ENCODE measurements at regions not wholly inside any gene's neighbourhood (a gene's known extent, or its start where the extent isn't known, plus 50 kb on each side); places are given as distances from the start of the nearest gene placed in this dataset.
"Not testable (repeated sequence)": the region's sequence is repeated elsewhere in the genome, so short reads cannot be mapped to it uniquely, and the experiment has no call there.

GRCh38 chr18:78873926-78874500, 105.6 kb upstream of the SALL3 start:
- H3K4me3 ChIP-seq (ENCODE audit: low read depth, low read length): no peak overlapping the region
- TF ChIP-seq, protein P1, sequence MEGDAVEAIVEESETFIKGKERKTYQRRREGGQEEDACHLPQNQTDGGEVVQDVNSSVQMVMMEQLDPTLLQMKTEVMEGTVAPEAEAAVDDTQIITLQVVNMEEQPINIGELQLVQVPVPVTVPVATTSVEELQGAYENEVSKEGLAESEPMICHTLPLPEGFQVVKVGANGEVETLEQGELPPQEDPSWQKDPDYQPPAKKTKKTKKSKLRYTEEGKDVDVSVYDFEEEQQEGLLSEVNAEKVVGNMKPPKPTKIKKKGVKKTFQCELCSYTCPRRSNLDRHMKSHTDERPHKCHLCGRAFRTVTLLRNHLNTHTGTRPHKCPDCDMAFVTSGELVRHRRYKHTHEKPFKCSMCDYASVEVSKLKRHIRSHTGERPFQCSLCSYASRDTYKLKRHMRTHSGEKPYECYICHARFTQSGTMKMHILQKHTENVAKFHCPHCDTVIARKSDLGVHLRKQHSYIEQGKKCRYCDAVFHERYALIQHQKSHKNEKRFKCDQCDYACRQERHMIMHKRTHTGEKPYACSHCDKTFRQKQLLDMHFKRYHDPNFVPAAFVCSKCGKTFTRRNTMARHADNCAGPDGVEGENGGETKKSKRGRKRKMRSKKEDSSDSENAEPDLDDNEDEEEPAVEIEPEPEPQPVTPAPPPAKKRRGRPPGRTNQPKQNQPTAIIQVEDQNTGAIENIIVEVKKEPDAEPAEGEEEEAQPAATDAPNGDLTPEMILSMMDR (IDR thresholded peaks at IDR 0.05; ENCODE audit: low read depth, low read length): no peak

- H3K4me3 ChIP-seq (ENCODE audit: low read depth, low read length): no peak overlapping the region
- TF ChIP-seq, protein P1 (IDR thresholded peaks at IDR 0.05; ENCODE audit: low read depth, low read length): no peak
Observed at GRCh38 chr18:78875016-78875777, 104.4 kb upstream of the SALL3 start.

DNA sequence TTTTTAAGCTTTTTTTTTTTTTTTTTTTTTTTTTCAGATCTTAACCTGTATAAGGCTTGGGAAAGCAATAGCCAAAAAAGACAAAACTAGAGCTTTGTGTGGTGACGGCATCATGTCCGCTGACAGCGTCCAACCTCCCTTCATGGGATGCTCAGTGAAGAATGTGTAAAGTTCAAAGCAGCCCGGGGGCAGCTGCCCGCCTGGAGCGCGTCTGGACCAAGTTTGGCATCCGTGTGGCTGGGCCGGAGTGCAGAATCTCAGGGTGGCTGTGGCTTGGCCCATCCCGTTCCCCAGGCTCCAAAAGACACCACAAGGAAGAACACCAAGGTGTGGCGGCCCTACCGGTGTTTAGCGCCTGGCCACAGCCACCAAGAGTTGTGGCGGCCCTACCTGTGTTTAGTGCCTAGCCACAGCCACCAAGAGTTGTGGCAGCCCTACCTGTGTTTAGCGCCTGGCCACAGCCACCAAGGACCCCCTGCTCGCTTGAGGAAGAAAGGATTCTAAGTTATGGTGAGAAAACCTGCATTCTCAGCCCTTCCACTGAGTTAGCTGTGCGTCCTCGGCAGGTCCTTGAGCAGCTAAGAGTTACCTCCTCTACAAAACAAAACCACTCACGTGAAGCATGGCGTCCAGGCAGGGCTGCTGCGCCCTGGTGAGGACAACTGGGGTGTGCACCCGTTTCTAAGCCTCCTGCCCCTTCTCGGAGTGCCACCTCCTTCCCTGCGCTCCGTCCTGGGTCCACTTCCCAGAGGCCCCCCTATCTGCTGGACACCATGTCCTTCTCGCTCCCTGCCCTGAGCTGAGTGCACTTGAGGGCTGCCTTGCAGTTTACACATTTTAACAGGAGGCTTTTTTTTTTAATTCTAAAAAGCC, 103.6 kb upstream of the SALL3 start:
- TF ChIP-seq, protein P1 (IDR thresholded peaks at IDR 0.05; ENCODE audit: low read depth, low read length): no peak

GRCh38 chr18:78876868-78877267, 102.8 kb upstream of the SALL3 start:
- H3K4me3 ChIP-seq (ENCODE audit: low read depth, low read length): no peak overlapping the region
- TF ChIP-seq, protein P1 (IDR thresholded peaks at IDR 0.05; ENCODE audit: low read depth, low read length): no peak

More for the DNA sequence above, 103.6 kb upstream of the SALL3 start:
- H3K4me3 ChIP-seq (ENCODE audit: low read depth, low read length): no peak overlapping the region

DNA sequence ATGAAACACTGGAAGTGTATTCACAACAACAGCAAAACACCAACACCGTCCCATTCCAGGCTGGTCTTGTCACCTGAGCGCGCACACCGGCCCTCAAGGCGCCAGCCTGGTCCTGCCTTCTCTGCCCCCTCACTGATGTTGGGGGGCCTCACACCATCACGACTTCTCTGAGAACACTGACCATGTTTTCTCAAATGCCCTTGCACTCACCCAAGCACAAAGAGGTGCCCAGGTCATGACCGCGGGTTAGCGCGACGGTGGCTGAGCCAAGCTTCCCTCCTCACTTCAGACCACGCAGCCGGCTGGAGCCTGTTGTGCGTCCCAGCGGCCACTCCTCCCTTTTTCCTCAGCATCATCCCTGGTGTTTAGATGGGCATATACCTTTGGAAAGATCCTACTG, 101.3 kb upstream of the SALL3 start:
- no peak overlapping the region for H3K4me3 ChIP-seq (ENCODE audit: low read depth, low read length)
- TF ChIP-seq, protein P1 (IDR thresholded peaks at IDR 0.05; ENCODE audit: low read depth, low read length): no peak

- H3K4me3 ChIP-seq (ENCODE audit: low read depth, low read length): not testable (repeated sequence)
Observed at GRCh38 chr18:78879072-78879883, 100.3 kb upstream of the SALL3 start.

GRCh38 chr18:78882585-78882984, 97.0 kb upstream of the SALL3 start:
- H3K4me3 ChIP-seq (ENCODE audit: low read depth, low read length): no peak overlapping the region
- TF ChIP-seq, protein P1 (IDR thresholded peaks at IDR 0.05; ENCODE audit: low read depth, low read length): no peak
